ENCODE measurements at regions not wholly inside any gene's neighbourhood (a gene's known extent, or its start where the extent isn't known, plus 50 kb on each side); places are given as distances from the start of the nearest gene placed in this dataset.

DNA sequence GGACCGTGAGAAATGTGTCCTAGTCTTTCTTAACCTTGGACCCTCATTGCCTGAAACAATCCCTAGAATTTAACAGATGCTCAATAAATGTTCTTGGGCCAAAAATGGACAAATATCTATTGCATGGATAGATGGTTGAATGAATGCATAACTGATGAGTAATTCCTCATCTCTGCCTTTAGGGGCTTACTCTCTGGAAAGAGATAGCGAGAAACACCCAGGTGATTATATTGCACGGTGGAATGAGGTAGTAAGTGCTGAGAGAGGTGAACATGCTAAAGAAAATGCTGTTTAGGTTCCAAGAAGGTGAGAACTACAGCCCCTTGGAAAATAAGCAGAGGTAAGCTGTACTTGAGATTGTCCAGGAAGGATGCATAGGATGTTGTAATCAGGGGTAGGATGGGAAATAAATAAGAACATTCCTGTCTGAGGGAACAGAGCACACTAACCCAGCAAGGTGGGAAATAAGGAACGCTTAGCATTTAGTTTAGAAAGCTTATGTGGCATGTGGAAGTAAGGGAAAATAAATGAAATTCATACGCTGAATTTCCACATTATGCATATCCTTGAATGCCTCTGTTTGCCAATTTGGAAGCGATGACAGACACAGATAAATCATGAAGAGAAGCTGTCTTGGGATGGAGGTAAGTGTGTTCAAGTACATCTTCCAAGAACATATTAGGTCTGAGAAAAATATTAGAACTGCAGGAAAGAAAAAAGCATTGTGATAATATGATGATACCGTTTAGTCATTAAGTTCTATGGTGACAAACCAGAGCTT is 426.6 kb downstream of the ARHGEF28 start:
- Histone ChIP-seq H3K79me2 (ENCODE audit: low read length) (no peaks in the 10 kb centered on the region), H3K36me3 (replicated peaks; ENCODE audit: insufficient read depth, low read length) (no peaks in the 10 kb centered on the region), H4K20me1 (ENCODE audit: insufficient read depth, low read length) (no peaks in the 10 kb centered on the region), H3K27ac (ENCODE audit: low read length) (no peak overlapping the region), H3K9me2 (replicated peaks; ENCODE audit: insufficient read depth, low read length) (no peaks in the 10 kb centered on the region), H3F3A (ENCODE audit: insufficient read depth, low read length) (no peaks in the 10 kb centered on the region), H3K27me3 (replicated peaks; ENCODE audit: insufficient read depth, low read length) (no peaks in the 10 kb centered on the region), H2AFZ (ENCODE audit: low read length) (no peak overlapping the region), H3K9ac (ENCODE audit: low read length) (no peak overlapping the region), H3K9me3 (replicated peaks; ENCODE audit: insufficient read depth, low read length) (no peaks in the 10 kb centered on the region), H3K4me2 (ENCODE audit: low read depth, low read length) (no peak overlapping the region), H3K4me1 (ENCODE audit: low read length) (no peaks in the 10 kb centered on the region), H3K4me3 (ENCODE audit: low read length) (no peak overlapping the region)
- DNase-seq = no peak
- TF ChIP-seq EZH2phosphoT487 (IDR thresholded peaks at IDR 0.05; ENCODE audit: low read length) = no peak
- TF ChIP-seq, protein P1, sequence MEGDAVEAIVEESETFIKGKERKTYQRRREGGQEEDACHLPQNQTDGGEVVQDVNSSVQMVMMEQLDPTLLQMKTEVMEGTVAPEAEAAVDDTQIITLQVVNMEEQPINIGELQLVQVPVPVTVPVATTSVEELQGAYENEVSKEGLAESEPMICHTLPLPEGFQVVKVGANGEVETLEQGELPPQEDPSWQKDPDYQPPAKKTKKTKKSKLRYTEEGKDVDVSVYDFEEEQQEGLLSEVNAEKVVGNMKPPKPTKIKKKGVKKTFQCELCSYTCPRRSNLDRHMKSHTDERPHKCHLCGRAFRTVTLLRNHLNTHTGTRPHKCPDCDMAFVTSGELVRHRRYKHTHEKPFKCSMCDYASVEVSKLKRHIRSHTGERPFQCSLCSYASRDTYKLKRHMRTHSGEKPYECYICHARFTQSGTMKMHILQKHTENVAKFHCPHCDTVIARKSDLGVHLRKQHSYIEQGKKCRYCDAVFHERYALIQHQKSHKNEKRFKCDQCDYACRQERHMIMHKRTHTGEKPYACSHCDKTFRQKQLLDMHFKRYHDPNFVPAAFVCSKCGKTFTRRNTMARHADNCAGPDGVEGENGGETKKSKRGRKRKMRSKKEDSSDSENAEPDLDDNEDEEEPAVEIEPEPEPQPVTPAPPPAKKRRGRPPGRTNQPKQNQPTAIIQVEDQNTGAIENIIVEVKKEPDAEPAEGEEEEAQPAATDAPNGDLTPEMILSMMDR (IDR thresholded peaks at IDR 0.05; ENCODE audit: low read length) = no peak
- no peak for TF ChIP-seq EZH2 (optimal IDR thresholded peaks at IDR 0.05; ENCODE audit: low read depth, low read length)

DNA sequence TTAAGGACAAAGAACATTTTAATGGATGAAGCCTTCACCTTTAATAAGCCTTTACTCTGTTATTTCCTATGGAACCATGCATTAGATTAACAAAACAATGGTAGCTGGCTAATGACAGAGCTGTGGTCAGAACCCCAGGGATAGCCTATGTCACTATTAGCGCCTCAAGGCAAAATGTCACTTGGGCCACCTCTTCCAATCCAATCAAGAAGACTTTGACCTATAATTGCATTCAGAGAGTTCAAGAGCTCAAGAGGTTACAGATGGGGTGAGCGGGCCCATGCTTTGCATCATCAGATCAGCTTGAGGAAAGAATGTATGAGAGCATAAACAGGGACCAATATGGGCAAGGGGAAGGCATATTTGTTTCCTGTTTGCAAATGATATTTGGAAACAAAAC is 425.1 kb downstream of the ARHGEF28 start:
- no peak overlapping the region for H3K4me2 ChIP-seq (ENCODE audit: low read depth, low read length)
- H3K4me1 ChIP-seq (ENCODE audit: low read length) = no peaks in the 10 kb centered on the region
- no peak overlapping the region for H3K9ac ChIP-seq (ENCODE audit: low read length)
- H2AFZ ChIP-seq (ENCODE audit: low read length) = no peak overlapping the region
- no peaks in the 10 kb centered on the region for H3K36me3 ChIP-seq (replicated peaks; ENCODE audit: insufficient read depth, low read length)
- no peaks in the 10 kb centered on the region for H3K9me2 ChIP-seq (replicated peaks; ENCODE audit: insufficient read depth, low read length)
- no peaks in the 10 kb centered on the region for H3K27me3 ChIP-seq (replicated peaks; ENCODE audit: insufficient read depth, low read length)
- H4K20me1 ChIP-seq (ENCODE audit: insufficient read depth, low read length) = no peaks in the 10 kb centered on the region
- no peak overlapping the region for H3K27ac ChIP-seq (ENCODE audit: low read length)
- TF ChIP-seq EZH2 (optimal IDR thresholded peaks at IDR 0.05; ENCODE audit: low read depth, low read length) (no peak), EZH2phosphoT487 (IDR thresholded peaks at IDR 0.05; ENCODE audit: low read length) (no peak)
- TF ChIP-seq, protein P1 (IDR thresholded peaks at IDR 0.05; ENCODE audit: low read length) = no peak
- no peaks in the 10 kb centered on the region for H3F3A ChIP-seq (ENCODE audit: insufficient read depth, low read length)
- no peak for DNase-seq
- H3K4me3 ChIP-seq (ENCODE audit: low read length) = no peak overlapping the region
- H3K9me3 ChIP-seq (replicated peaks; ENCODE audit: insufficient read depth, low read length) = no peaks in the 10 kb centered on the region
- H3K79me2 ChIP-seq (ENCODE audit: low read length) = no peaks in the 10 kb centered on the region

DNA sequence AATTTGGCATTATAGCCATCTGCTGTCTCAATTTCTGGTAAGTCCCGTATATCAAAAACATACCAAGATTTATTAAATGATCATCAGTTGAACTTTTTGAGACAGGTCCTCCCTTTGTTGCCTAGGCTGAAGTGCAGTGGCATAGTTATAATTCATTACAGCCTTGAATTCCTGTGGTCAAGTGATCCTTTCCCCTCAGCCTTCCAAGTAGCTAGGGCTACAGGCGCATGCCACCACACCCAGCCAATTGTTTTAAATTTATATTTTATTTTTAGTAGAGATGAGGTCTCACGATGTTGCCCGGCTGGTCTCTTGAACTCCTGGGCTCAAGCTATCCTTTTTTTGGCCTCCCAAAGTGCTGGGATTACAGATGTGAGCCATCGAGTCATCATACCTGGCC is 418.9 kb downstream of the ARHGEF28 start:
- H3K4me2 ChIP-seq (ENCODE audit: low read depth, low read length) = no peak overlapping the region
- no peaks in the 10 kb centered on the region for H3K36me3 ChIP-seq (replicated peaks; ENCODE audit: insufficient read depth, low read length)
- no peak for DNase-seq
- H4K20me1 ChIP-seq (ENCODE audit: insufficient read depth, low read length) = no peaks in the 10 kb centered on the region
- H3K9ac ChIP-seq (ENCODE audit: low read length) = no peak overlapping the region
- no peak overlapping the region for H3K4me3 ChIP-seq (ENCODE audit: low read length)
- H3K27me3 ChIP-seq (replicated peaks; ENCODE audit: insufficient read depth, low read length) = no peaks in the 10 kb centered on the region
- H3K79me2 ChIP-seq (ENCODE audit: low read length) = no peaks in the 10 kb centered on the region
- H3K9me3 ChIP-seq (replicated peaks; ENCODE audit: insufficient read depth, low read length) = no peaks in the 10 kb centered on the region
- TF ChIP-seq, protein P1 (IDR thresholded peaks at IDR 0.05; ENCODE audit: low read length) = no peak
- no peak for TF ChIP-seq EZH2 (optimal IDR thresholded peaks at IDR 0.05; ENCODE audit: low read depth, low read length)
- no peak for TF ChIP-seq EZH2phosphoT487 (IDR thresholded peaks at IDR 0.05; ENCODE audit: low read length)
- H3F3A ChIP-seq (ENCODE audit: insufficient read depth, low read length) = no peaks in the 10 kb centered on the region
- H3K9me2 ChIP-seq (replicated peaks; ENCODE audit: insufficient read depth, low read length) = no peaks in the 10 kb centered on the region
- no peaks in the 10 kb centered on the region for H3K4me1 ChIP-seq (ENCODE audit: low read length)
- no peak overlapping the region for H3K27ac ChIP-seq (ENCODE audit: low read length)
- H2AFZ ChIP-seq (ENCODE audit: low read length) = no peak overlapping the region
